ENCODE measurements at regions not wholly inside any gene's neighbourhood (a gene's known extent, or its start where the extent isn't known, plus 50 kb on each side); places are given as distances from the start of the nearest gene placed in this dataset.

DNA sequence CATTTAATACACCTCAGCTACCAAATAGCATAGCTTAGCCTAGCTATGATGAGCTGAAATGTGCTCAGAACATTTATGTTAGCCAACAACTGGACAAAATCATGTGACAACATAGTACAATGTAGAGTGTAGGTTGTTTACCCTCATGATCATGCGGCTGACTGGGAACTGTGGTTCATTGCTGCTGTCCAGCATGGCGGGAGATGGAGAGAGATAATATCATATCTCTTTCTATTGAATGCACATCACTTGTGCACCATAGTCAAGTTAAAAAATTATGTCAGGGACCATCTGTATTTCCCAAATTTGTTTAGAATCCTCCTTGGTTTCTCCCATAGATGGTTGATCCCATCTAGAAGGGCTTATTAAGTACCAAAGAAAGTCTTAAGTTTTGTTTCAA is 151.1 kb upstream of the ELL2 start:
- Histone ChIP-seq H2AK5ac (ENCODE audit: low read length, severe bottlenecking) (no peak overlapping the region), H4K8ac (ENCODE audit: low read length) (no peak overlapping the region), H3K27me3 (ENCODE audit: control insufficient read depth in 1 of 2, insufficient read depth in 1 of 2, low read length in 2 of 2) (no peaks in the 10 kb centered on the region), H2BK12ac (ENCODE audit: low read length in 2 of 2) (no peak overlapping the region), H3K9me3 (ENCODE audit: control insufficient read depth, low read length) (no peaks in the 10 kb centered on the region), H3K36me3 (ENCODE audit: control insufficient read depth in 1 of 2, insufficient read depth in 2 of 2, low read depth in 1 of 2, low read length in 2 of 2) (no peaks in the 10 kb centered on the region), H3K27ac (ENCODE audit: low read length, poor library complexity, severe bottlenecking) (no peak overlapping the region), H2BK5ac (ENCODE audit: low read depth, low read length, poor library complexity, severe bottlenecking) (no peak overlapping the region), H3K4me2 (ENCODE audit: low read length, poor library complexity, severe bottlenecking) (no peak overlapping the region), H2BK15ac (ENCODE audit: low read depth, poor library complexity, severe bottlenecking) (no peak overlapping the region), H3K14ac (ENCODE audit: low read length in 2 of 2) (no peak overlapping the region), H3K9ac (ENCODE audit: low read length) (no peak overlapping the region), H2AFZ (ENCODE audit: low read depth, low read length) (no peak overlapping the region), H3K18ac (ENCODE audit: low read depth in 1 of 2, low read length in 2 of 2) (no peak overlapping the region), H4K91ac (ENCODE audit: low read length) (no peak overlapping the region), H2BK120ac (ENCODE audit: low read depth, low read length) (no peak overlapping the region), H3K23ac (ENCODE audit: low read length in 2 of 2) (no peak overlapping the region), H3K4me1 (ENCODE audit: control insufficient read depth, insufficient read depth, low read depth, low read length) (no peaks in the 10 kb centered on the region), H3K4me3 (ENCODE audit: insufficient read depth in 1 of 2, low read depth in 1 of 2, low read length in 2 of 2) (no peak overlapping the region), H3K4ac (ENCODE audit: low read depth in 1 of 2, low read length in 2 of 2) (no peak overlapping the region), H3K79me1 (replicated peaks; ENCODE audit: low read length, poor library complexity, severe bottlenecking) (no peaks in the 10 kb centered on the region)
- 100% methylated on average over 1 of the region's 2 CpGs for WGBS
- no peak for DNase-seq

DNA sequence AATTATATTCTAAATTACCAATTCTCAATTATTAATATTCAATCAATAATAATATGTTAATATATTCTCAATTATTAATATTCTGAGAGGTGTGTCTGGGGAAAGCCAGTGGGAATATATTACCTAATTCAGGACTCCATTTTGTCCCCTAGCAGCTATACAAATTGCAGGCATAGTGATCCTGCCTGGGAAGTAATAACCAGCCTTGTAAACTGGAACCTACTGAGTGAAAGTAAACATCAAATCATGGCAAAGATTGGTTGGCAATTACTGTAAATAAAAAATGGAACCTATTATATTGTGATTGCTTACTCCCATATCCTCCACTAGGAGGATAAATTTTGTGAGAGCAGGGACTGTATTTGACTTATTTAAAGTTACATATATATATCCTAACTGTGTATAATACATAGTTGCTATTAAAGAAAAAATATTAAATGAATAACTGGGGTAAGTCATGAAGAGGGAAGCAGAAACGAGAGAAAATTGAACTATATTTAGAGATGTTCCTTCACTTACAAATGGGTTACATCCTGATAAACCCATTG is 150.5 kb upstream of the ELL2 start:
- Histone ChIP-seq H3K4ac (ENCODE audit: low read depth in 1 of 2, low read length in 2 of 2) (no peak overlapping the region), H3K27me3 (ENCODE audit: control insufficient read depth in 1 of 2, insufficient read depth in 1 of 2, low read length in 2 of 2) (no peaks in the 10 kb centered on the region), H3K4me1 (ENCODE audit: control insufficient read depth, insufficient read depth, low read depth, low read length) (no peaks in the 10 kb centered on the region), H3K36me3 (ENCODE audit: control insufficient read depth in 1 of 2, insufficient read depth in 2 of 2, low read depth in 1 of 2, low read length in 2 of 2) (no peaks in the 10 kb centered on the region), H2BK5ac (ENCODE audit: low read depth, low read length, poor library complexity, severe bottlenecking) (no peak overlapping the region), H2BK15ac (ENCODE audit: low read depth, poor library complexity, severe bottlenecking) (no peak overlapping the region), H2BK120ac (ENCODE audit: low read depth, low read length) (no peak overlapping the region), H3K27ac (ENCODE audit: low read length, poor library complexity, severe bottlenecking) (no peak overlapping the region), H3K18ac (ENCODE audit: low read depth in 1 of 2, low read length in 2 of 2) (no peak overlapping the region), H3K14ac (ENCODE audit: low read length in 2 of 2) (no peak overlapping the region), H2BK12ac (ENCODE audit: low read length in 2 of 2) (no peak overlapping the region), H2AK5ac (ENCODE audit: low read length, severe bottlenecking) (no peak overlapping the region), H3K4me3 (ENCODE audit: insufficient read depth in 1 of 2, low read depth in 1 of 2, low read length in 2 of 2) (no peak overlapping the region), H3K9ac (ENCODE audit: low read length) (no peak overlapping the region), H3K79me1 (replicated peaks; ENCODE audit: low read length, poor library complexity, severe bottlenecking) (no peaks in the 10 kb centered on the region), H4K8ac (ENCODE audit: low read length) (no peak overlapping the region), H3K23ac (ENCODE audit: low read length in 2 of 2) (no peak overlapping the region), H3K9me3 (ENCODE audit: control insufficient read depth, low read length) (no peaks in the 10 kb centered on the region), H4K91ac (ENCODE audit: low read length) (no peak overlapping the region), H3K4me2 (ENCODE audit: low read length, poor library complexity, severe bottlenecking) (no peak overlapping the region), H2AFZ (ENCODE audit: low read depth, low read length) (no peak overlapping the region)
- no peak for DNase-seq
- no CpG with 5 or more reads among the region's 1 CpG for WGBS

DNA sequence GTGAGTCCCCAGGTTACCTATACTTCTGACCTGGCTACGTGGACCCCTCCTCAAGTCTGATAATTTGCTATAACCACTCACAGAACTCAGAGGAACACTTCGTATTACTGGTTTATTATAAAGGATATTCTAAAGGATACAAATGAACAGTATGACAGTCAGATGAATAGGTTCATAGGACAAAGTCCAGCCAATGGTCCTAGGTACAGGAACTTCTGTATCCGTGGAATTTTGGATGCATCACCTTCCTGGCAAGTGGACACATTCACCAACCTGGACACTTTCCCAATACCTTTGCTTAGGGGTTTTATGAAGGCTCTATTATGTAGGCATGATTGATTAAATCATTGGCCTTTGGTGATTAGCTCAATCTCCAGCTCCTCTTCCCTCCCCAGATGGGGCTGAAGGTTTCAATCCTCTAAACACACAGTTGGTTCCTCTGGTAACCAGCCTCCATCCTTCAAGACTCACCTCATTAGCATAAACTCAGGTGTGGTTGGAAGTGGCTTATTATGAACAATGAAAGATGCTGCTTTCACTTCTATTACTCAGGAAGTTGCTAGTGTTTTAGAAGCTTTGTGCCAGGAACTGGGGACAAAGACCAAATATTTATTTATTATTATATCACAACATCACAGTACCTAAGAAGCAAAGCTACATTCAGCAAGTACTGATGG is 149.6 kb upstream of the ELL2 start:
- H3K4ac ChIP-seq (ENCODE audit: low read depth in 1 of 2, low read length in 2 of 2): no peak overlapping the region
- H4K8ac ChIP-seq (ENCODE audit: low read length): no peak overlapping the region
- no peak overlapping the region for H3K14ac ChIP-seq (ENCODE audit: low read length in 2 of 2)
- no peak overlapping the region for H2BK15ac ChIP-seq (ENCODE audit: low read depth, poor library complexity, severe bottlenecking)
- no peak overlapping the region for H3K9ac ChIP-seq (ENCODE audit: low read length)
- no peak overlapping the region for H3K4me2 ChIP-seq (ENCODE audit: low read length, poor library complexity, severe bottlenecking)
- DNase-seq: no peak
- no peak overlapping the region for H3K4me3 ChIP-seq (ENCODE audit: insufficient read depth in 1 of 2, low read depth in 1 of 2, low read length in 2 of 2)
- no peak overlapping the region for H3K27ac ChIP-seq (ENCODE audit: low read length, poor library complexity, severe bottlenecking)
- H2BK12ac ChIP-seq (ENCODE audit: low read length in 2 of 2): no peak overlapping the region
- WGBS: 100% methylated on average over 1 of the region's 3 CpGs
- H3K9me3 ChIP-seq (ENCODE audit: control insufficient read depth, low read length): no peaks in the 10 kb centered on the region
- H2BK5ac ChIP-seq (ENCODE audit: low read depth, low read length, poor library complexity, severe bottlenecking): no peak overlapping the region
- no peak overlapping the region for H2BK120ac ChIP-seq (ENCODE audit: low read depth, low read length)
- H2AK5ac ChIP-seq (ENCODE audit: low read length, severe bottlenecking): no peak overlapping the region
- no peak overlapping the region for H4K91ac ChIP-seq (ENCODE audit: low read length)
- no peaks in the 10 kb centered on the region for H3K36me3 ChIP-seq (ENCODE audit: control insufficient read depth in 1 of 2, insufficient read depth in 2 of 2, low read depth in 1 of 2, low read length in 2 of 2)
- no peak overlapping the region for H3K23ac ChIP-seq (ENCODE audit: low read length in 2 of 2)
- no peaks in the 10 kb centered on the region for H3K27me3 ChIP-seq (ENCODE audit: control insufficient read depth in 1 of 2, insufficient read depth in 1 of 2, low read length in 2 of 2)
- H3K79me1 ChIP-seq (replicated peaks; ENCODE audit: low read length, poor library complexity, severe bottlenecking): no peaks in the 10 kb centered on the region
- H3K18ac ChIP-seq (ENCODE audit: low read depth in 1 of 2, low read length in 2 of 2): no peak overlapping the region
- no peaks in the 10 kb centered on the region for H3K4me1 ChIP-seq (ENCODE audit: control insufficient read depth, insufficient read depth, low read depth, low read length)
- no peak overlapping the region for H2AFZ ChIP-seq (ENCODE audit: low read depth, low read length)

DNA sequence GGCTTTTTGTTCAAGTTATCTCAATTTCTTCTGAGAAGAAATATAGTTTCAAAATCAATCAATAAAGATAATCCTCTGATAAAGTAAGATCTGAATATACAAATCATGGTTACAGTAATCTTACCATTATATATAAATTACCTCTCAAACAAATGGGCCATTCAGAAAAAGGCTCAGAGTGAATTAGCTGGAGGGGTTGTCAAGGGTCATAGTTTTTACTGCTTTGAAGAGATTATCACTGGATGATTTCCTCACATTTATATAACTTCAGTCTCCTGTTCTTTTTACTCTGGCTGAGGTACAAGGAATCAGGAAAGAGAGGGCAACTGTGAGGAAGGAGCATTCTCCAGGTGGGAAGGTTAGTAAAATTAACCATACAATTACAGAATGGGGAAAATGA is 148.6 kb upstream of the ELL2 start:
- DNase-seq: no peak
- Histone ChIP-seq H3K9ac (ENCODE audit: low read length) (no peak overlapping the region), H3K27ac (ENCODE audit: low read length, poor library complexity, severe bottlenecking) (no peak overlapping the region), H3K18ac (ENCODE audit: low read depth in 1 of 2, low read length in 2 of 2) (no peak overlapping the region), H3K4me1 (ENCODE audit: control insufficient read depth, insufficient read depth, low read depth, low read length) (no peaks in the 10 kb centered on the region), H2BK12ac (ENCODE audit: low read length in 2 of 2) (no peak overlapping the region), H3K23ac (ENCODE audit: low read length in 2 of 2) (no peak overlapping the region), H3K27me3 (ENCODE audit: control insufficient read depth in 1 of 2, insufficient read depth in 1 of 2, low read length in 2 of 2) (no peaks in the 10 kb centered on the region), H4K8ac (ENCODE audit: low read length) (no peak overlapping the region), H3K4ac (ENCODE audit: low read depth in 1 of 2, low read length in 2 of 2) (no peak overlapping the region), H2AK5ac (ENCODE audit: low read length, severe bottlenecking) (no peak overlapping the region), H3K36me3 (ENCODE audit: control insufficient read depth in 1 of 2, insufficient read depth in 2 of 2, low read depth in 1 of 2, low read length in 2 of 2) (no peaks in the 10 kb centered on the region), H3K4me3 (ENCODE audit: insufficient read depth in 1 of 2, low read depth in 1 of 2, low read length in 2 of 2) (no peak overlapping the region), H2BK120ac (ENCODE audit: low read depth, low read length) (no peak overlapping the region), H2BK15ac (ENCODE audit: low read depth, poor library complexity, severe bottlenecking) (no peak overlapping the region), H3K14ac (ENCODE audit: low read length in 2 of 2) (no peak overlapping the region), H3K4me2 (ENCODE audit: low read length, poor library complexity, severe bottlenecking) (no peak overlapping the region), H4K91ac (ENCODE audit: low read length) (no peak overlapping the region), H2BK5ac (ENCODE audit: low read depth, low read length, poor library complexity, severe bottlenecking) (no peak overlapping the region), H2AFZ (ENCODE audit: low read depth, low read length) (no peak overlapping the region), H3K9me3 (ENCODE audit: control insufficient read depth, low read length) (no peaks in the 10 kb centered on the region), H3K79me1 (replicated peaks; ENCODE audit: low read length, poor library complexity, severe bottlenecking) (no peaks in the 10 kb centered on the region)
